ENCODE measurements at regions not wholly inside any gene's neighbourhood (a gene's known extent, or its start where the extent isn't known, plus 50 kb on each side); places are given as distances from the start of the nearest gene placed in this dataset.

GRCh38 chr2:6647046-6647445, 218.7 kb downstream of the CMPK2 start:
- DNase-seq (ENCODE audit: low read depth in 2 of 2, low spot score in 1 of 2): no peak

- no peak for DNase-seq (ENCODE audit: low read depth in 2 of 2, low spot score in 1 of 2)
Observed at GRCh38 chr2:6648596-6649247, 217.0 kb downstream of the CMPK2 start.

- DNase-seq (ENCODE audit: low read depth in 2 of 2, low spot score in 1 of 2): no peak
Observed at GRCh38 chr2:6650311-6650710, 215.4 kb downstream of the CMPK2 start.

- DNase-seq (ENCODE audit: low read depth in 2 of 2, low spot score in 1 of 2): no peak
Observed at GRCh38 chr2:6652251-6652650, 213.5 kb downstream of the CMPK2 start.

- no peak for DNase-seq (ENCODE audit: low read depth in 2 of 2, low spot score in 1 of 2)
Observed at GRCh38 chr2:6653281-6653750, 212.4 kb downstream of the CMPK2 start.

GRCh38 chr2:6654279-6654678, 211.4 kb downstream of the CMPK2 start:
- DNase-seq (ENCODE audit: low read depth in 2 of 2, low spot score in 1 of 2): no peak

GRCh38 chr2:6656633-6657032, 209.1 kb downstream of the CMPK2 start:
- DNase-seq (ENCODE audit: low read depth in 2 of 2, low spot score in 1 of 2): no peak

GRCh38 chr2:6657136-6657535, 208.6 kb downstream of the CMPK2 start:
- no peak for DNase-seq (ENCODE audit: low read depth in 2 of 2, low spot score in 1 of 2)

- DNase-seq (ENCODE audit: low read depth in 2 of 2, low spot score in 1 of 2): no peak
Observed at GRCh38 chr2:6657855-6658254, 207.9 kb downstream of the CMPK2 start.

- no peak for DNase-seq (ENCODE audit: low read depth in 2 of 2, low spot score in 1 of 2)
Observed at GRCh38 chr2:6664332-6665061, 201.2 kb downstream of the CMPK2 start.

- no peak for DNase-seq (ENCODE audit: low read depth in 2 of 2, low spot score in 1 of 2)
Observed at GRCh38 chr2:6665093-6666045, 200.3 kb downstream of the CMPK2 start.

GRCh38 chr2:6667326-6667725, 198.4 kb downstream of the CMPK2 start:
- no peak for DNase-seq (ENCODE audit: low read depth in 2 of 2, low spot score in 1 of 2)

GRCh38 chr2:6671913-6672312, 193.8 kb downstream of the CMPK2 start:
- DNase-seq (ENCODE audit: low read depth in 2 of 2, low spot score in 1 of 2): no peak

- no peak for DNase-seq (ENCODE audit: low read depth in 2 of 2, low spot score in 1 of 2)
Observed at GRCh38 chr2:6674381-6674780, 191.3 kb downstream of the CMPK2 start.

GRCh38 chr2:6675791-6676190, 189.9 kb downstream of the CMPK2 start:
- DNase-seq (ENCODE audit: low read depth in 2 of 2, low spot score in 1 of 2): no peak

- DNase-seq (ENCODE audit: low read depth in 2 of 2, low spot score in 1 of 2): no peak
Observed at GRCh38 chr2:6676241-6676640, 189.5 kb downstream of the CMPK2 start.

- no peak for DNase-seq (ENCODE audit: low read depth in 2 of 2, low spot score in 1 of 2)
Observed at GRCh38 chr2:6676776-6677175, 188.9 kb downstream of the CMPK2 start.

- DNase-seq (ENCODE audit: low read depth in 2 of 2, low spot score in 1 of 2): no peak
Observed at GRCh38 chr2:6679471-6679870, 186.2 kb downstream of the CMPK2 start.

GRCh38 chr2:6683516-6683915, 182.2 kb downstream of the CMPK2 start:
- DNase-seq (ENCODE audit: low read depth in 2 of 2, low spot score in 1 of 2): no peak

GRCh38 chr2:6685447-6685846, 180.3 kb downstream of the CMPK2 start:
- no peak for DNase-seq (ENCODE audit: low read depth in 2 of 2, low spot score in 1 of 2)

- DNase-seq (ENCODE audit: low read depth in 2 of 2, low spot score in 1 of 2): no peak
Observed at GRCh38 chr2:6692056-6692455, 173.7 kb downstream of the CMPK2 start.

- DNase-seq (ENCODE audit: low read depth in 2 of 2, low spot score in 1 of 2): no peak
Observed at GRCh38 chr2:6692819-6693218, 172.9 kb downstream of the CMPK2 start.
